T-helper 1 cell treated with Interleukin-12 subunit alpha and Interleukin-12 subunit beta and Interleukin-4 antibody, amounts not matched to agents 30 ng/mL and 1 ng/mL, for 36 hours (primary cell): ENCODE measurements at regions not wholly inside any gene's neighbourhood (a gene's known extent, or its start where the extent isn't known, plus 50 kb on each side); places are given as distances from the start of the nearest gene placed in this dataset.

ENCODE experiments used
- intact Hi-C: fragments of 100-400 bp; cut with micrococcal nuclease; formaldehyde crosslinking; loops from one replicate; pipeline ENCODE4 v1.15.1; 2024

DNA sequence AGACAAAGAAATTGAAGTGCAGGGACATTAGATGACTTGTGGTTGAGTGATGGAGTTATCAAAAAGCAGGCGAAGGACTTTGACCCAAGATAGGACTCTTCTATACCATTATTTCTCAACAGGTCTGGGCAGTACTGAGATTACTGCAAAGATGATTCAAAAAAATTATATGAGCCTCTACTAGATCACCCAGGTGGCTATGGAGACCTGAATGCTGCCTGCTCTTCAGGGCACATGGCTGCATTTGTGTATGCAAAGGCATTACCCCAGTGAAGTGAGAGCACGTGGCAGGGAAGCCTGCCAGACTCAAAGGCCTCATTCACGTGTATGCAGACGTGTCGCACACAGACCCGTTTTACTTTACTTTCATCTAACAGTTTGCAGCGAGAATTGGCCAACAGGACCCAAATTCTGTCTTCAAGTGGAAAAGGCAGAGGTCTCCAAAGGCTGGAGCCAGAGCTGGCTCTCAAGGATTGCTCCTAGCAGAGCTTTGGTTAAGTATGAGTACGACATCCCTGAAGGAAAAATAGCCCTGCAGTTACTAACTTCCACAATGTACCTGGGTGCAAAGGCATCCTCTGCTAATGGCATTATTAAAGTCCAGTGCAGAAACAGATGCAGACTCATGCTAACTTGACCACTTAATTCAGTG is 113.8 kb upstream of the ARMC2 start:
- intact Hi-C loops: no loop called here

DNA sequence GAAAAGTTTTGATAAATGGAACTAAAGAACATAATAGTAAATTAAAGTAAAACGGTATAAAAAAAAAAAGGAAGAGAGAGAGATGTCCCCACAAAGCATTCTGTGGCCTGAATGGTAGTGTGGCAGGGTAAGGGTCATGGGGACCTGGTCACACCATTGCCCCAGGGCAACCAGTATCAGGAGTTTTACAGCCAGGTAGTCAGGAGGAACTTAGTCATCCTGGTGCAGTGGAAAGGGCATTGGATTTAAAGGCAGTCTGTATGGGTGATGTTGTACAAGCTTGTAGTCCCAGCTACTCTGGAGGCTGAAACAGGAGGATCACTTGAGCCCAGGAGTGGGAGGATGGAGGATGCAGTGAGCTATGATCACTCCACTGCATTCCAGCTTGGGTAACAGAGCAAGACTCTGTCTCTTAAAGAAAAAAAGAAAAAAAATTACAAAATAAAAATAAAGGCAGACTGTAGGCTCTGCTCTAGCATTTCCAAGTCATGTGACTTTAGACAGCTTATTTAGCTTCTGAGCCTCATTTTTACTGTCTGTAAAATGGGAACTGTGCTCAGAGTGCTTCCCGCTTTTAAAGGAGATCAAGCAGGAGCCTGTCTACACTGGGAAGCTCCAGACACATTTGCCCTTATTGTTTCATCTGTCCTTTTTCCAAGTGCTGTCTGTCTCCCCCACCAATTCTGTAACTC is 112.8 kb upstream of the ARMC2 start:
- intact Hi-C loops: no loop called here

GRCh38 chr6:108736002-108736361 is 112.2 kb upstream of the ARMC2 start:
- intact Hi-C loops: no loop called here

GRCh38 chr6:108736832-108737231 is 111.4 kb upstream of the ARMC2 start:
- intact Hi-C loops: no loop called here

- intact Hi-C loops: no loop called here
Observed at GRCh38 chr6:108737594-108738546, 110.4 kb upstream of the ARMC2 start.

- intact Hi-C loops: no loop called here
Observed at GRCh38 chr6:108738684-108739416, 109.4 kb upstream of the ARMC2 start.

GRCh38 chr6:108739496-108740330 is 108.5 kb upstream of the ARMC2 start:
- intact Hi-C loops: no loop called here

DNA sequence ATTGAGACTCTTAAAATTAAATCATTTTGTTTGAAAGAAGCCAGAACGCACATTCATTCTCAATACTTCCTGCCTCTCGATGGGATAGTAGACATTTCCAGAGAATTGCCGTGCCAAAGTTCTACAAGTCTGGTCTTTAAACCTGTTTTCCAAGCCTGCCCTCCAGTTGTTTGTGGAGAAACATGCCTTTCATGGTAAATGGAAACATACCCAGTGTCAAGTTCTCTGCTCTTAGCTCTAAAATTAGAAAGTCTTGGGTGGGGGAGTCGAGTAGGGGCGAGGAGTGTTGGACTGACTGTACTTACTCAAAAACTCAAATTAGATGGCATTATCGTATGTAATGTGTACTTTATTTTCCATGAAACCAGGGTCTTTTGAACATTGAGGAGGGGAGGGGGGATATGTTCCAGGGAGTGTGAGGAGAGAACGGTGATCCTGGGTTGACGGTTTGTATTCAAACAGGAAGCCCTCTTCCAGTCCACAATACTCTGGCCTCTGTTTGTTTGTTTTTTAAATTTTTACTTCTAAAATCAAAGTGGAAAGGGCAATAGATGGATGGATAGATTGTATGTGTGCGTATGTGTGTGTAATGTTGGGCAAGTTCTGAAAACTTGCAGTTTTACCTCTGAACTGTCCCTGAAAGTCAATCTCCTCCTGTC is 106.8 kb upstream of the ARMC2 start:
- intact Hi-C loops: no loop called here

GRCh38 chr6:108742041-108742440 is 106.2 kb upstream of the ARMC2 start:
- intact Hi-C loops: no loop called here

DNA sequence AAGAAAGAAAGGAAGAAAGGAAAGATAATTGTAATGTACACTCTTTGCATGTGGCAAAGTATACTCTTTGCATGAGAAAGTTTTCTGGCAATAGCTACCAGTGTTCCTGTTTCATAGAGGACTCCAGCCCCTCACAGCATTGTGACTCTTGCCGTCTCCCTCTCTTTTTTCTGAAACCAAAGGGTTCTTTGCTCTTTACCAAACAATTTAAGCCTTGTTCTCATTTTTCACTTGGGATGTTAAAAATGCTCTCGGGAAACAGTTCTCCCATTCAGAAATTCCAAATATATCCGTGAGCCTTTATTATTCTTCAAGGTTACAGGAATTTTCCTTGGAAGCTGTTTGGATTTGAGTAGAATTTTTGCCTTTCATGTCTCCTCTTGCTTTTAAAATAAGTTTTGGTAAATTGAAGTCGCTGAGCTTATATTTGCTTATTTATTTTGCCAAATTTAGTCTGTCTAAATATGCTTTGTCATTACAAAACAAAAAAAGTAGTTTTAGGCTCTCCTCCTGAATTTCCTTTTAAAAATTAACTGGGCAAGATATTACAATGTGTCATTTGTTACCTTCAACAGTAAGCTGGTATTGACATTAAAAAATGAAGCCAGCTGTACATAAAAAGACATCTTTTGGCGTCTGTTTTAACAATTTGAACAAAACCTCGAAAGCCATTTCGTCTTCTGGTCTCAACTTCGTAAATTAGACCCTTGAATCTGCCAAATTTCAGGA is 103.8 kb upstream of the ARMC2 start:
- intact Hi-C loops: no loop called here

GRCh38 chr6:108744996-108745395 is 103.2 kb upstream of the ARMC2 start:
- intact Hi-C loops: no loop called here

GRCh38 chr6:108745664-108746336 is 102.4 kb upstream of the ARMC2 start:
- intact Hi-C loops: no loop called here

- intact Hi-C loops: no loop called here
Observed at GRCh38 chr6:108746366-108746765, 101.9 kb upstream of the ARMC2 start.

GRCh38 chr6:108746836-108747575 is 101.2 kb upstream of the ARMC2 start:
- intact Hi-C loops: no loop called here

GRCh38 chr6:108748055-108748454 is 100.2 kb upstream of the ARMC2 start:
- intact Hi-C loops: no loop called here

- intact Hi-C loops: no loop called here
Observed at GRCh38 chr6:108748959-108749358, 99.3 kb upstream of the ARMC2 start.

DNA sequence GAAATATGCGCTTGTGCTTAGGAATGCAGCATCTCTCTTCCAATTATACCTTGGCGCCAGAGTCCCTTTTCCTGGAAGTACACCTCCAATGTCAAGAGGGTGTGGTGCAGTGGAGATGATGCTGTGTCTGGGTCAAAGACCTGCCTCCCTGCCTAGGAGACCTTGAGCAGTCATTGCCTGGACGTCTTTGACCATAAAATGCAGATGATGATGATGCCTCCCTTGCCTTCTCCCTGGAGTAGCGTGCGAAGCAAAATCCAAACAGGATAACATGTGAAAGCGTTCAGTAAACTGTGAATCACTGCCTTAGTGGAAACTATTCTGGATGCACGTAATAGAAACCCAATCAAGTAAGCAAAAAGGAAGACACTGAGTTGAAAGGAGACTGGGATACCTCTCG is 97.4 kb upstream of the ARMC2 start:
- intact Hi-C loops: no loop called here

DNA sequence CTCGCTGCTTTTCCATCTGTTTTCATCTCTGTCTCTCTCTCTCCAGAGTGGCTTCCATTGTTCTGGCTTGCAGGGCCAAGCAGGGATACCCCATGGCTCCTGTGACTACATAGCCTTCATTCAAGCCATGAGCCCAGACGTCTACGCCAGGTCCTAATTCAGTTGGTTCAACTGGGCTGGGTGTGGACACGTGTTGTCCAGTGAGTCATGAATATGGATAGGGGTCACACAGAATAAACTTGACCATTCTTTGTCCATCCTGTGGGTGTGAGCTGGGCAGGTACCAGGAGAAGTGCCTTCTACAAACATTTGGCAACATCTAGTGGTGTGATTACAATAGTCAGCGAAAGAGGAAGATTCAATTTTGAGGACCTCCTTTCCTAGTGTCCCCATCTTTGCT is 96.9 kb upstream of the ARMC2 start:
- intact Hi-C loops: no loop called here
